Heart left ventricle (tissue), 16 donors: ENCODE measurements at regions not wholly inside any gene's neighbourhood (a gene's known extent, or its start where the extent isn't known, plus 50 kb on each side); places are given as distances from the start of the nearest gene placed in this dataset.

Source experiments
- ATAC-seq, 4 donors: fragments of 200-7000 bp; cut with Tn5 transposase; one replicate each; pipeline ENCODE4 v1.9.1; 2020 to 2022; ENCODE audit warnings: moderate library complexity in 4 of 4, mild to moderate bottlenecking in 3 of 4, moderate number of reproducible peaks in 1 of 4
- DNase-seq, 5 donors: peaks; one replicate each; pipeline ENCODE4 v3.0.0-alpha.2; 2020
- H3K27ac ChIP-seq, 12 donors: fragments of 200-600 bp; sonication (generic) in 4 of 12; one replicate each; pipeline versions ENCODE4 v1.5.0 to v1.8.0; 2016 to 2022; ENCODE audit warnings: mild to moderate bottlenecking in 2 of 12
- H3K27me3 ChIP-seq, 9 donors: fragments of 200-600 bp; sonication (generic) in 2 of 9; one replicate each; pipeline versions ENCODE4 v1.5.1 to v1.8.0; 2016 to 2022; ENCODE audit warnings: mild to moderate bottlenecking in 3 of 9
- H3K36me3 ChIP-seq, 9 donors: fragments of 200-600 bp; sonication (generic) in 2 of 9; one replicate each; pipeline versions ENCODE4 v1.5.0 to v1.8.0; 2018 to 2022; ENCODE audit warnings: mild to moderate bottlenecking in 2 of 9
- H3K4me1 ChIP-seq, 12 donors: fragments of 200-600 bp; sonication (generic) in 4 of 12; one replicate each; pipeline versions ENCODE4 v1.5.0 to v1.8.0; 2016 to 2022; ENCODE audit warnings: mild to moderate bottlenecking in 3 of 12
- H3K4me3 ChIP-seq, 12 donors: fragments of 200-600 bp; sonication (generic) in 4 of 12; one replicate each; pipeline versions ENCODE4 v1.5.0 to v1.8.0; 2017 to 2022; ENCODE audit warnings: mild to moderate bottlenecking in 9 of 12, moderate library complexity in 4 of 12
- H3K9me3 ChIP-seq, 12 donors: fragments of 200-600 bp; sonication (generic) in 4 of 12; one replicate each; pipeline versions ENCODE4 v1.5.0 to v1.8.0; 2016 to 2022; ENCODE audit warnings: mild to moderate bottlenecking in 1 of 12
- POLR2A ChIP-seq, 2 donors: fragments of 450-650 bp; IDR thresholded peaks; one replicate each; pipeline ENCODE4 v1.6.1; 2017; ENCODE audit warnings: antibody characterized with exemption in 2 of 2, mild to moderate bottlenecking in 2 of 2, moderate library complexity in 2 of 2
- WGBS, 4 donors: extraction: QIAGEN DNeasy Blood & Tissue Kit in 2 of 4; methylation state at CpG; one replicate each; pipeline versions ENCODE4 v1.1.5 to v1.1.7; 2013 to 2018; 5-methylcytosine and 5-hydroxymethylcytosine counted together
- intact Hi-C, 10 donors: fragments of 100-400 bp; cut with DNase I; formaldehyde crosslinking; loops; one replicate each; pipeline versions ENCODE4 v1.11.1 to v1.14.2; 2022
- TF ChIP-seq, protein P1 (sequence below), 12 donors: fragments of 200-600 bp; sonication (generic) in 4 of 12; IDR thresholded peaks; one replicate each; pipeline versions ENCODE4 v1.5.0 to v1.8.0; 2018 to 2022; ENCODE audit warnings: antibody characterized with exemption in 12 of 12, mild to moderate bottlenecking in 5 of 12
- donor health status: ischemic (EF 13 %, LVEDD 7.1; RV severe dilation, severe dysfunction).
- donor health status: healthy with polysubstance abuse.
- donor health status: DM: no; HTN: yes; CAD: no.
- donor health status: DM: no; HTN: no; CAD: no.
- donor health status: ischemic (EF 25% LVEDD 6.9; RV normal size, moderate dysfunction).
- donor health status: ischemic (EF 25% LVEDD 5.7; RV mildly dilated, moderate dysfunction).
- donor health status: healthy.
- donor health status: DM: yes; HTN: yes; CAD: no.
- donor health status: ischemic (EF 35%, LVEDD 5.7; RV mildly dilated, moderate dysfunction).
- donor health status: nonischemic (EF 11% LVEDD 7.7; RV severe dilation, severe dysfunction).
- donor health status: DM: yes; HTN: yes; CAD: no.
- donor health status: PGD.
- donor health status: ischemic (EF 29% LVEDD 5.4; RV normal size, mild dysfunction).
- donor health status: nonischemic (EF 23%, LVEDD 6.1; RV moderate dilation, normal function).

DNA sequence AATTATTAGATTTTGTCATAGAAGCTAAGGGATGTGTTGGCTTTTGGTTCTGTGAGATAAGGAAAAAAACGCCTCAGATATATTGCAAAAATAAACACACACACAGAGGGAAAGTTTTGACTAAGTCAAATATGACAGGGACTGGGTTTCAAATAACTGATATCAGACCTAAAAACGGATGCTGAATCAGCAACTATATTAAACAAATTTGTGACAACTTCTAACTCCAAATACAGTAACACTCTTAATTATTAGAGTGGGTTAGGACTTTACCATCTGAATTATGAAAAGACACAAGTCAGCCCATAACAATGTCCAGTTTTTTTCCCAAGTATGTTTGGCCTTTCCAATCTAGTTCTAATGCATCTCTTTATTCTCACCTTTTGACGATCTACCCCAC, 2693.1 kb downstream of the ARAP2 start:
- H3K36me3 ChIP-seq: no peaks in the 10 kb centered on the region
- no peak overlapping the region for H3K27ac ChIP-seq
- peaks cover 0 to 24% (median 5%) of the 10 kb centered on the region in 12 donors for H3K9me3 ChIP-seq
- H3K27me3 ChIP-seq: no peaks in the 10 kb centered on the region
- ATAC-seq: no peak
- no peak for DNase-seq
- intact Hi-C loops: no loop called here
- H3K4me3 ChIP-seq: no peak overlapping the region
- no peak for TF ChIP-seq POLR2A (IDR thresholded peaks at IDR 0.05)
- TF ChIP-seq, protein P1, sequence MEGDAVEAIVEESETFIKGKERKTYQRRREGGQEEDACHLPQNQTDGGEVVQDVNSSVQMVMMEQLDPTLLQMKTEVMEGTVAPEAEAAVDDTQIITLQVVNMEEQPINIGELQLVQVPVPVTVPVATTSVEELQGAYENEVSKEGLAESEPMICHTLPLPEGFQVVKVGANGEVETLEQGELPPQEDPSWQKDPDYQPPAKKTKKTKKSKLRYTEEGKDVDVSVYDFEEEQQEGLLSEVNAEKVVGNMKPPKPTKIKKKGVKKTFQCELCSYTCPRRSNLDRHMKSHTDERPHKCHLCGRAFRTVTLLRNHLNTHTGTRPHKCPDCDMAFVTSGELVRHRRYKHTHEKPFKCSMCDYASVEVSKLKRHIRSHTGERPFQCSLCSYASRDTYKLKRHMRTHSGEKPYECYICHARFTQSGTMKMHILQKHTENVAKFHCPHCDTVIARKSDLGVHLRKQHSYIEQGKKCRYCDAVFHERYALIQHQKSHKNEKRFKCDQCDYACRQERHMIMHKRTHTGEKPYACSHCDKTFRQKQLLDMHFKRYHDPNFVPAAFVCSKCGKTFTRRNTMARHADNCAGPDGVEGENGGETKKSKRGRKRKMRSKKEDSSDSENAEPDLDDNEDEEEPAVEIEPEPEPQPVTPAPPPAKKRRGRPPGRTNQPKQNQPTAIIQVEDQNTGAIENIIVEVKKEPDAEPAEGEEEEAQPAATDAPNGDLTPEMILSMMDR (IDR thresholded peaks at IDR 0.05): no peak
- WGBS, 4 donors: 62 to 70% (median 66%) methylated on average over 3 of the region's 3 CpGs
- H3K4me1 ChIP-seq: no peaks in the 10 kb centered on the region

DNA sequence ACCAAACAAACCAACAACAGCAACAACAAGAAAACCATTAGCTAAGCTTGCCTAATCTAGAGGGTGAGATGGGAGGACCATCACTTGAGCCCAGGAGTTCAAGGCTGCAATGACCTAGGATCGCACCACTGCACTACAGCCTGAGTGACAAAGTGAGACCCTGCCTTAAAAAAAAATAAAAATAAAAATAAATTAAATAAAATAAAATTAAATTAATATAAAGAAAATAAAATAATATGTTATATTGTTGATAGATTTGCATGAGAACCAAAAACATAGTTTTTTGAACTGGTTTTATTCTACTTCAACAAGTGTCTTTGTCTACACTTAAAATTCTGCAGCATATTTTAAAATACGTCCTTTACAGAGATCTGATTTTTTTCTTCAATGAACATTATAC, 2683.1 kb downstream of the ARAP2 start:
- H3K9me3 ChIP-seq: no peaks in the 10 kb centered on the region
- no peaks in the 10 kb centered on the region for H3K27me3 ChIP-seq
- H3K4me3 ChIP-seq: no peak overlapping the region
- no peak for ATAC-seq
- TF ChIP-seq, protein P1 (IDR thresholded peaks at IDR 0.05): no peak
- no peak for TF ChIP-seq POLR2A (IDR thresholded peaks at IDR 0.05)
- no peak overlapping the region for H3K27ac ChIP-seq
- intact Hi-C loops: no loop called here
- no peaks in the 10 kb centered on the region for H3K36me3 ChIP-seq
- H3K4me1 ChIP-seq: no peaks in the 10 kb centered on the region
- WGBS, 4 donors: 86 to 92% (median 89%) methylated on average over 2 of the region's 2 CpGs
- DNase-seq: no peak

DNA sequence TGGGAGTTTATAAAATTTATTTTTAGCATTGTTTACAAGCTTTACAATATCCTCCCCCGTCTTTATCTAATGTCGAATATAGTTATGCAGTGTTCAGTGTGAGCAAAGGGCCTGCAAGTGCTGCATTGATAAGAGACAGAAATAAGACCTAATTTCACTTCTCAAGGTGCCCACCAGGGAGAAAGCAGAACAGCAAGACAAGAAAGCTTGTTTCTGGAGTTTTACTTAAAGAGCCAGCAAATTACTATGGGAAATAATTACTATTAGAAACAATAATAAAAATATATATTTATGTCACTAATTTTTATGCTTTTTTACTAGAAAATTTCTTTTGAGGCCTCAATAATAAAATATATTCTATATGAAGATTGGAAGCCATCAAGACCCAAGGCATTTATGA, 2677.7 kb downstream of the ARAP2 start:
- Histone ChIP-seq H3K27ac (no peak overlapping the region), H3K4me1 (no peaks in the 10 kb centered on the region), H3K27me3 (no peaks in the 10 kb centered on the region), H3K36me3 (no peaks in the 10 kb centered on the region), H3K4me3 (no peak overlapping the region), H3K9me3 (no peaks in the 10 kb centered on the region)
- no peak for ATAC-seq
- no peak for DNase-seq
- WGBS, 4 donors: 25 to 37% (median 32%) methylated on average over 2 of the region's 2 CpGs
- intact Hi-C loops: no loop called here
- TF ChIP-seq, protein P1 (IDR thresholded peaks at IDR 0.05): no peak
- no peak for TF ChIP-seq POLR2A (IDR thresholded peaks at IDR 0.05)

DNA sequence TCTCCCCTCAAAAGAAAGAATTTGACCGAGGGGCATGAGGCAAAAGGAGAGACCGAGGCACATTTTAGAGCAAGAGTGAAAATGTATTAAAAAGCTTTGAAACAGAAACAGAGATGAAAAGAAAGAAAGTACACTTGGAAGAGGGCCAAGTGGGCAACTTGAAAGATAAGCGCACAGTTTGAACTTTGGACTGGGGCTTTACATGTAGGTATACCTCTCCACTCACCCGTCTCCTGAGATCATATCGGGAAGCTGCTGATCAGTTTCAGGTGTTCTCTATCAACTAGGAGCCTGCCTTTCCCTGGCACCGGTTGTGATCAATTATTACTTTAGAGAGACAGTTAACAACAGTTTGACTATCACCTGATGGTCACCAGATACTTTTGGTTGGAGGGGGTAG, 2666.5 kb downstream of the ARAP2 start:
- H3K27me3 ChIP-seq: no peaks in the 10 kb centered on the region
- 85 to 88% (median 87%) methylated on average over 6 of the region's 6 CpGs for WGBS, 4 donors
- H3K9me3 ChIP-seq: peaks cover 0 to 11% (median 0%) of the 10 kb centered on the region in 12 donors
- no peaks in the 10 kb centered on the region for H3K36me3 ChIP-seq
- H3K4me1 ChIP-seq: no peaks in the 10 kb centered on the region
- H3K4me3 ChIP-seq: no peak overlapping the region
- no peak overlapping the region for H3K27ac ChIP-seq
- no peak for ATAC-seq
- intact Hi-C loops: no loop called here
- DNase-seq: no peak
- TF ChIP-seq, protein P1 (IDR thresholded peaks at IDR 0.05): no peak
- TF ChIP-seq POLR2A (IDR thresholded peaks at IDR 0.05): no peak
